ENCODE measurements at regions not wholly inside any gene's neighbourhood (a gene's known extent, or its start where the extent isn't known, plus 50 kb on each side); places are given as distances from the start of the nearest gene placed in this dataset.
"Not testable (repeated sequence)": the region's sequence is repeated elsewhere in the genome, so short reads cannot be mapped to it uniquely, and the experiment has no call there.

- Histone ChIP-seq H3K4me3 (ENCODE audit: low read length) (no peak overlapping the region), H3K36me3 (ENCODE audit: insufficient read depth, low read length) (no peaks in the 10 kb centered on the region), H3K27me3 (ENCODE audit: control insufficient read depth, insufficient read depth, low read length) (no peaks in the 10 kb centered on the region), H3K4me1 (ENCODE audit: control insufficient read depth, insufficient read depth, low read length) (no peaks in the 10 kb centered on the region), H3K9ac (ENCODE audit: low read depth, low read length) (no peak overlapping the region), H3K4me2 (ENCODE audit: low read length) (no peak overlapping the region), H3K9me3 (replicated peaks; ENCODE audit: low read length) (no peaks in the 10 kb centered on the region)
Observed at GRCh38 chr1:190832511-190832910, 354.8 kb upstream of the BRINP3 start.

DNA sequence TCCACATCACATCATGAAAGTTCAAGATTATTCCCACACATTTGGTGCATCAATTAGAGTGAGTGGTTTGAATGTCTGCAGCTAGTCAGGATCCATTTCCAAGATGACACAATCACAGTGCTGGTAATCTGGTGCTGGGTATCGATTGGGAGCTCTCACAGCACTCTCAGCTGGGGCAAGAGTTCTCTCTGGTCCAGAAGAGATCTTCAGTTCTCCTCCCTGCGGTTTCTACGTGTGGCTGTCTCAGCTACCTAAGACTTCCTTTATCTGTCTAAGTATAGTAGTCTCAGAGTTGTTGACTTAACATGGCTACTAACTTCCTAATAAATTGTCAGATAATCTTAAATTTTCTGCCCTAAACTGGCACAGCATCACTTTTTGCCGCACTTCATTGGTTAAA, 358.0 kb upstream of the BRINP3 start:
- no peak overlapping the region for H3K4me3 ChIP-seq (ENCODE audit: low read length)
- no peaks in the 10 kb centered on the region for H3K27me3 ChIP-seq (ENCODE audit: control insufficient read depth, insufficient read depth, low read length)
- H3K36me3 ChIP-seq (ENCODE audit: insufficient read depth, low read length), result no peaks in the 10 kb centered on the region
- peaks cover 6% of the 10 kb centered on the region for H3K9me3 ChIP-seq (replicated peaks; ENCODE audit: low read length)
- no peaks in the 10 kb centered on the region for H3K4me1 ChIP-seq (ENCODE audit: control insufficient read depth, insufficient read depth, low read length)
- no peak overlapping the region for H3K9ac ChIP-seq (ENCODE audit: low read depth, low read length)
- no peak overlapping the region for H3K4me2 ChIP-seq (ENCODE audit: low read length)

DNA sequence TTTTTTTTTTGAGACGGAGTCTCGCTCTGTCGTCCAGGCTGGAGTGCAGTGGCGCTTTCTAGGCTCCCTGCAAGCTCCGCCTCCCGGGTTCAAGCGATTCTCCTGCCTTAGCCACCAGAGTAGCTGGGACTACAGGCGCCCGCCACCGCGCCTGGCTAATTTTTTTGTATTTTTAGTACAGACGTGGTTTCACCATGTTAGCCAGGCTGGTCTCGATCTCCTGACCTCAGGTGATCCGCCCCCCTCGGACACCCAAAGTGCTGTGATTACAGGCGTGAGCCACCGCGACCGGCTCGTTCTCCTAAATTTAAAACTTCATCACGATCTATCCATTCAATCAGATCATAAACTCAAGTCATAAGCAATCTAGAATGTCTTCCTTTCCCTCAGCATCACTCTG, 359.5 kb upstream of the BRINP3 start:
- H3K4me1 ChIP-seq (ENCODE audit: control insufficient read depth, insufficient read depth, low read length); H3K4me3 ChIP-seq (ENCODE audit: low read length); H3K9ac ChIP-seq (ENCODE audit: low read depth, low read length); H3K27me3 ChIP-seq (ENCODE audit: control insufficient read depth, insufficient read depth, low read length); H3K9me3 ChIP-seq (replicated peaks; ENCODE audit: low read length); H3K36me3 ChIP-seq (ENCODE audit: insufficient read depth, low read length); H3K4me2 ChIP-seq (ENCODE audit: low read length): not testable (repeated sequence)

GRCh38 chr1:190837888-190838287, 360.2 kb upstream of the BRINP3 start:
- no peaks in the 10 kb centered on the region for H3K27me3 ChIP-seq (ENCODE audit: control insufficient read depth, insufficient read depth, low read length)
- H3K9ac ChIP-seq (ENCODE audit: low read depth, low read length), result no peak overlapping the region
- H3K36me3 ChIP-seq (ENCODE audit: insufficient read depth, low read length), result no peaks in the 10 kb centered on the region
- no peak overlapping the region for H3K4me2 ChIP-seq (ENCODE audit: low read length)
- peaks cover 6% of the 10 kb centered on the region for H3K9me3 ChIP-seq (replicated peaks; ENCODE audit: low read length)
- H3K4me1 ChIP-seq (ENCODE audit: control insufficient read depth, insufficient read depth, low read length), result no peaks in the 10 kb centered on the region
- no peak overlapping the region for H3K4me3 ChIP-seq (ENCODE audit: low read length)

DNA sequence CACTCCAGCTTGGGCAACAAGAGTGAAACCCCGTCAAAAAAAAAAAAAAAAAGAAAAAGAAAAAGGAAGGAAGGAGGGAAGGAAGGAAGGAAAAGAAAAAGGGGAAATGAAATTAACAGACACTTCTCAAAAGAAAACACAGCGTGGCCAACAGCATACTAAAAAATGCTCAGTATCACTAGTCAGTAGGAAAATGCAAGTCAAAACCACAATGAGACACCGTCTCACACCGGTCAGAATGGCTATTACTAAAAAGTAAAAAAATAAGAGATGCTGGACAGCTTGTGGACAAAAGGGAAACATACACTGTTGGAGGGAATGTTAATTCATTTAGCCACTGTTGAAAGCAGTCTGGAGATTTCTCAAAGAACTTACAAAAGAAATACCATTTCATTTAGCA, 369.5 kb upstream of the BRINP3 start:
- H3K4me1 ChIP-seq (ENCODE audit: control insufficient read depth, insufficient read depth, low read length), result no peaks in the 10 kb centered on the region
- H3K4me3 ChIP-seq (ENCODE audit: low read length), result no peak overlapping the region
- no peak overlapping the region for H3K4me2 ChIP-seq (ENCODE audit: low read length)
- H3K27me3 ChIP-seq (ENCODE audit: control insufficient read depth, insufficient read depth, low read length), result no peaks in the 10 kb centered on the region
- no peak overlapping the region for H3K9ac ChIP-seq (ENCODE audit: low read depth, low read length)
- H3K9me3 ChIP-seq (replicated peaks; ENCODE audit: low read length), result no peaks in the 10 kb centered on the region
- no peaks in the 10 kb centered on the region for H3K36me3 ChIP-seq (ENCODE audit: insufficient read depth, low read length)

- H3K9ac ChIP-seq (ENCODE audit: low read depth, low read length), result no peak overlapping the region
Observed at GRCh38 chr1:190849346-190849745, 371.7 kb upstream of the BRINP3 start.

GRCh38 chr1:190852611-190853010, 374.9 kb upstream of the BRINP3 start:
- H3K9ac ChIP-seq (ENCODE audit: low read depth, low read length), result no peak overlapping the region
- no peaks in the 10 kb centered on the region for H3K36me3 ChIP-seq (ENCODE audit: insufficient read depth, low read length)

More at GRCh38 chr1:190849346-190849745, 371.7 kb upstream of the BRINP3 start:
- Histone ChIP-seq H3K4me1 (ENCODE audit: control insufficient read depth, insufficient read depth, low read length) (no peaks in the 10 kb centered on the region), H3K36me3 (ENCODE audit: insufficient read depth, low read length) (no peaks in the 10 kb centered on the region), H3K4me2 (ENCODE audit: low read length) (no peak overlapping the region), H3K4me3 (ENCODE audit: low read length) (no peak overlapping the region), H3K9me3 (replicated peaks; ENCODE audit: low read length) (no peaks in the 10 kb centered on the region), H3K27me3 (ENCODE audit: control insufficient read depth, insufficient read depth, low read length) (no peaks in the 10 kb centered on the region)

GRCh38 chr1:190858140-190858539, 380.5 kb upstream of the BRINP3 start:
- H3K36me3 ChIP-seq (ENCODE audit: insufficient read depth, low read length), result no peaks in the 10 kb centered on the region
- peaks cover 5% of the 10 kb centered on the region for H3K9me3 ChIP-seq (replicated peaks; ENCODE audit: low read length)

More at GRCh38 chr1:190852611-190853010, 374.9 kb upstream of the BRINP3 start:
- no peaks in the 10 kb centered on the region for H3K4me1 ChIP-seq (ENCODE audit: control insufficient read depth, insufficient read depth, low read length)
- no peak overlapping the region for H3K4me2 ChIP-seq (ENCODE audit: low read length)
- H3K4me3 ChIP-seq (ENCODE audit: low read length), result no peak overlapping the region
- H3K27me3 ChIP-seq (ENCODE audit: control insufficient read depth, insufficient read depth, low read length), result no peaks in the 10 kb centered on the region
- no peaks in the 10 kb centered on the region for H3K9me3 ChIP-seq (replicated peaks; ENCODE audit: low read length)

GRCh38 chr1:190864013-190864641, 386.5 kb upstream of the BRINP3 start:
- H3K36me3 ChIP-seq (ENCODE audit: insufficient read depth, low read length), result no peaks in the 10 kb centered on the region
- H3K4me3 ChIP-seq (ENCODE audit: low read length), result no peak overlapping the region
- H3K4me2 ChIP-seq (ENCODE audit: low read length), result no peak overlapping the region
- H3K27me3 ChIP-seq (ENCODE audit: control insufficient read depth, insufficient read depth, low read length), result no peaks in the 10 kb centered on the region
- H3K9ac ChIP-seq (ENCODE audit: low read depth, low read length), result no peak overlapping the region
- no peaks in the 10 kb centered on the region for H3K4me1 ChIP-seq (ENCODE audit: control insufficient read depth, insufficient read depth, low read length)
- peaks cover 13% of the 10 kb centered on the region for H3K9me3 ChIP-seq (replicated peaks; ENCODE audit: low read length)

More at GRCh38 chr1:190858140-190858539, 380.5 kb upstream of the BRINP3 start:
- Histone ChIP-seq H3K9ac (ENCODE audit: low read depth, low read length) (no peak overlapping the region), H3K4me3 (ENCODE audit: low read length) (no peak overlapping the region), H3K4me1 (ENCODE audit: control insufficient read depth, insufficient read depth, low read length) (no peaks in the 10 kb centered on the region), H3K27me3 (ENCODE audit: control insufficient read depth, insufficient read depth, low read length) (no peaks in the 10 kb centered on the region), H3K4me2 (ENCODE audit: low read length) (no peak overlapping the region)

DNA sequence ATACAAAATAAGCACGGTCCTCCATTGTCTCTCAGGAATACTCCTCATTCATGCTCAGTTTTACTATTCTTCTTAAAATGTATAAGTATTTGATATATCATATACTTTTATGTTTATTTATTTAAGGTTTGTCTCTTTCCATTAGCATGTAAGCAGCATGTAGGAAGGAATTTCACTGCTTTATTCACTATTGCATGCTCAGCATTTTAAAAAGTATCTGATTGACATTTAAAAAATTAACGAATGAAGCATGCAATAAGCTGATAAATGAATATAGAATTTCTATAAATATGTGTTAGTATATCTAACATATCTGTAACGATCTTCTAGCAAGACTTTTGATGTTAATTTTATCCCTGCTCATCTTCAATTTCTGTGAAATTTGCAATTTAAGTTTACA, 402.7 kb upstream of the BRINP3 start:
- H3K36me3 ChIP-seq (ENCODE audit: insufficient read depth, low read length), result no peaks in the 10 kb centered on the region
- no peak overlapping the region for H3K9ac ChIP-seq (ENCODE audit: low read depth, low read length)
- no peaks in the 10 kb centered on the region for H3K9me3 ChIP-seq (replicated peaks; ENCODE audit: low read length)
- H3K4me1 ChIP-seq (ENCODE audit: control insufficient read depth, insufficient read depth, low read length), result no peaks in the 10 kb centered on the region
- no peaks in the 10 kb centered on the region for H3K27me3 ChIP-seq (ENCODE audit: control insufficient read depth, insufficient read depth, low read length)
- H3K4me2 ChIP-seq (ENCODE audit: low read length), result no peak overlapping the region
- H3K4me3 ChIP-seq (ENCODE audit: low read length), result no peak overlapping the region

DNA sequence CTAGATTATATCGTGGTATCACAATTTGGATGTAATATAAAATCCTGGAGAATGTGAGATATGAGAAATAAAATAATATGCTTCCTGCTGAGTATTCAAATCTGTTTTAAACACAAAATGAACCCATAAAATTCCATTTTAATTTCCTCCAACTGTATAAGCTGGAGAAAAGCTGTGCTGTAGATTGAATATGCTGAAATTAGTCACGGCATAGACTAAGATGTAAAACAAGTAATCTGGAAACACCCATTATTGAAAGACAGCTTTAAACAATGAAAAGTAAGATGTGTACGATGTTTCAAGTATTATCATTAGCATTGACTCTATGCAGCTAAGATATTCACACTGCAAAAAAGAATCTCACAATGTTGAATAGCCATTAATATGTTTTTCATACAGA, 403.4 kb upstream of the BRINP3 start:
- no peaks in the 10 kb centered on the region for H3K27me3 ChIP-seq (ENCODE audit: control insufficient read depth, insufficient read depth, low read length)
- H3K4me2 ChIP-seq (ENCODE audit: low read length), result no peak overlapping the region
- no peaks in the 10 kb centered on the region for H3K4me1 ChIP-seq (ENCODE audit: control insufficient read depth, insufficient read depth, low read length)
- no peak overlapping the region for H3K4me3 ChIP-seq (ENCODE audit: low read length)
- H3K36me3 ChIP-seq (ENCODE audit: insufficient read depth, low read length), result no peaks in the 10 kb centered on the region
- H3K9ac ChIP-seq (ENCODE audit: low read depth, low read length), result no peak overlapping the region
- H3K9me3 ChIP-seq (replicated peaks; ENCODE audit: low read length), result no peaks in the 10 kb centered on the region

DNA sequence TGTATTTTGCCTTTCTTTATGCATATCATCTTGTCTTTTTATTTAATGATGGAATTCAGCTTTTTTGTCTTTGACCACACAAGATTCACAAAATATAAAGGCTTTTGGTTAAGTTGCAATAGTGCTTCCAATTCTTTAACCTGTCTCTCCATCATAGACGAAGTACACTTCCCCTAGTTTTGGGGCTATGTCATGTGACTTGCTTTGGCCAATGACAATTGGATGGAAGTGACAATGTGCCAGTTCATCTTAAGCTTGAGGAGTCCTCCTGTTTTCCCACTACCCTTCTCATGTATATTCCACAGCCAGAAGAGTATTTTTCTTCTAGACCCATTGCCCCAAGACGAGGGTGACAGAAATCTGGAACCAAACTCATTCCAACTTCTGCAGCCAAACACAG, 419.6 kb upstream of the BRINP3 start:
- no peak overlapping the region for H3K9ac ChIP-seq (ENCODE audit: low read depth, low read length)
- no peak overlapping the region for H3K4me3 ChIP-seq (ENCODE audit: low read length)
- H3K9me3 ChIP-seq (replicated peaks; ENCODE audit: low read length), result peaks cover 6% of the 10 kb centered on the region
- no peak overlapping the region for H3K4me2 ChIP-seq (ENCODE audit: low read length)
- no peaks in the 10 kb centered on the region for H3K4me1 ChIP-seq (ENCODE audit: control insufficient read depth, insufficient read depth, low read length)
- H3K36me3 ChIP-seq (ENCODE audit: insufficient read depth, low read length), result no peaks in the 10 kb centered on the region
- H3K27me3 ChIP-seq (ENCODE audit: control insufficient read depth, insufficient read depth, low read length), result no peaks in the 10 kb centered on the region

All from skeletal muscle satellite cell (primary cell).